OCI-LY1 (cell line): ENCODE measurements at regions not wholly inside any gene's neighbourhood (a gene's known extent, or its start where the extent isn't known, plus 50 kb on each side); places are given as distances from the start of the nearest gene placed in this dataset.

Source experiments
- CTCF ChIP-seq: fragments of 200-600 bp; sonication (generic), shearing (Covaris generic); IDR thresholded peaks from 2 replicates; pipeline ENCODE4 v1.5.1; 2017; ENCODE audit warnings: mild to moderate bottlenecking, antibody characterized with exemption, low read length, moderate library complexity, mixed read lengths
- EZH2 ChIP-seq: fragments of 200-600 bp; sonication (generic), shearing (Covaris generic); IDR thresholded peaks from 2 replicates; pipeline ENCODE4 v1.8.0; 2017; ENCODE audit warnings: borderline replicate concordance, mixed run types, mild to moderate bottlenecking, antibody characterized with exemption, low read length, moderate library complexity, mixed read lengths

GRCh38 chr3:117710501-117710900 is 1000.9 kb downstream of the TUSC7 start:
- TF ChIP-seq CTCF (no peak), EZH2 (no peak)
